ENCODE measurements at regions not wholly inside any gene's neighbourhood (a gene's known extent, or its start where the extent isn't known, plus 50 kb on each side); places are given as distances from the start of the nearest gene placed in this dataset.

DNA sequence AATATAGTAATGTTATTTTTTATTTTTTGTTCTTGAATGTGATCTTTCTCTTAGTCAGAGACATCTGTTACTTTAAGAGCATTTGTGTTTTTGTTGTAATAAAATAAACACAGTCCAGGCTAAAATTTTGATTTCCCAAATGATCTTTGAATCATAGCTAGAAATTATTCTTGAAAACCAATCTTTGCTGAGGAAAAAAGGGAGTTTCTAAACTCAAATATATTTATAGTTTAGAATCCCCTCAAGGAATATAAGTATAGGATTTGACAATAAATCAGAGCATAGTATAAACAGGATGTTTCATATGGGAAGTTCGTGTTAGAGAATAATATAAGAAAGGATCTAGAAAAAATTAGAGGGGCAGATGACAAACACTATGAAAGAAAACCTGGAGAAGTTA, 118.8 kb upstream of the ADAMTS19 start:
- TF ChIP-seq, protein P1, sequence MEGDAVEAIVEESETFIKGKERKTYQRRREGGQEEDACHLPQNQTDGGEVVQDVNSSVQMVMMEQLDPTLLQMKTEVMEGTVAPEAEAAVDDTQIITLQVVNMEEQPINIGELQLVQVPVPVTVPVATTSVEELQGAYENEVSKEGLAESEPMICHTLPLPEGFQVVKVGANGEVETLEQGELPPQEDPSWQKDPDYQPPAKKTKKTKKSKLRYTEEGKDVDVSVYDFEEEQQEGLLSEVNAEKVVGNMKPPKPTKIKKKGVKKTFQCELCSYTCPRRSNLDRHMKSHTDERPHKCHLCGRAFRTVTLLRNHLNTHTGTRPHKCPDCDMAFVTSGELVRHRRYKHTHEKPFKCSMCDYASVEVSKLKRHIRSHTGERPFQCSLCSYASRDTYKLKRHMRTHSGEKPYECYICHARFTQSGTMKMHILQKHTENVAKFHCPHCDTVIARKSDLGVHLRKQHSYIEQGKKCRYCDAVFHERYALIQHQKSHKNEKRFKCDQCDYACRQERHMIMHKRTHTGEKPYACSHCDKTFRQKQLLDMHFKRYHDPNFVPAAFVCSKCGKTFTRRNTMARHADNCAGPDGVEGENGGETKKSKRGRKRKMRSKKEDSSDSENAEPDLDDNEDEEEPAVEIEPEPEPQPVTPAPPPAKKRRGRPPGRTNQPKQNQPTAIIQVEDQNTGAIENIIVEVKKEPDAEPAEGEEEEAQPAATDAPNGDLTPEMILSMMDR (IDR thresholded peaks at IDR 0.05), result no peak
- no peak for TF ChIP-seq POLR2A (IDR thresholded peaks at IDR 0.05; ENCODE audit: low read depth)
- no peak for TF ChIP-seq EP300 (IDR thresholded peaks at IDR 0.05)
- TF ChIP-seq POLR2AphosphoS5 (IDR thresholded peaks at IDR 0.05), result no peak
